ENCODE measurements at regions not wholly inside any gene's neighbourhood (a gene's known extent, or its start where the extent isn't known, plus 50 kb on each side); places are given as distances from the start of the nearest gene placed in this dataset.

DNA sequence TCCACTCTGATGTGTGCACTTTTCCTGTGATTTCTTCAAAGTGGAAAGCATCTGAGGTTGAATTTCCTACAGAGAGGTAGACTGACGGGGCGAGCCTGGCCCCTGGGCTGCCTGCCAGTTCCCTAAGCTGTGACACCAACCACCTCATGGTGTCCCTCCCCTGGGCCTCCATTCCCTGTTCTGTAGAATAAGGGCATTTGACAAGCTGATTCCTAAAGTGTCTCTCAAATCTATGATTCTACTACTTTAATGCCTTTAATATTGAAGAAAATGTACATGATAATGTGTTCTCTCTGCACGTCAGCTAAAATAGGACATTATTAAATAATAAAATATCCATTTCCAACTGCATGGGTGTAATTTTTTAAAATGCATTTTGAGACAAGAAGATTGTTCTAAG lies 105.1 kb downstream of the SEC61G start:
- no peak overlapping the region for H2AFZ ChIP-seq (ENCODE audit: low read length)
- no peaks in the 10 kb centered on the region for H3K4me1 ChIP-seq (replicated peaks in 1 of 4; ENCODE audit: control insufficient read depth in 3 of 4, insufficient read depth in 4 of 4, low read length in 3 of 4)
- no peak overlapping the region for H3K9ac ChIP-seq (replicated peaks in 1 of 4; ENCODE audit: extremely low read depth in 1 of 4, low read depth in 3 of 4, low read length in 3 of 4)
- no peaks in the 10 kb centered on the region for H3K36me3 ChIP-seq (ENCODE audit: control insufficient read depth in 2 of 4, insufficient read depth in 4 of 4, low read length in 3 of 4)
- no peak overlapping the region for H3K27ac ChIP-seq (ENCODE audit: low read depth, low read length)
- no peak overlapping the region for H3K18ac ChIP-seq (ENCODE audit: extremely low read depth, low read length)
- H4K20me1 ChIP-seq (replicated peaks in 1 of 2; ENCODE audit: control insufficient read depth in 1 of 2, insufficient read depth in 2 of 2, low read length in 2 of 2): no peaks in the 10 kb centered on the region
- no peak overlapping the region for H2BK15ac ChIP-seq (ENCODE audit: low read length)
- H3K79me2 ChIP-seq (ENCODE audit: control insufficient read depth in 1 of 2, insufficient read depth in 2 of 2, low read length in 2 of 2): no peaks in the 10 kb centered on the region
- no peak overlapping the region for H2BK12ac ChIP-seq (ENCODE audit: low read depth, low read length)
- no peak overlapping the region for H3K14ac ChIP-seq (ENCODE audit: insufficient read length)
- FAIRE-seq (no peak), DNase-seq (ENCODE audit: low read depth in 1 of 2, low spot score in 2 of 2) (no peak)
- no peaks in the 10 kb centered on the region for H3K23me2 ChIP-seq (ENCODE audit: low read depth, low read length)
- no peak overlapping the region for H3K4me2 ChIP-seq (ENCODE audit: insufficient read depth in 1 of 2, low read depth in 2 of 2, low read length in 2 of 2)
- CTCF ChIA-PET (ENCODE audit: partially characterized antibody): no interaction called here
- no peak overlapping the region for H2BK20ac ChIP-seq (ENCODE audit: low read length)
- 90% methylated on average over 3 of the region's 3 CpGs; no CpG with 5 or more reads in 1 of the 2 experiments for WGBS, 2 experiments (ENCODE audit: extremely low coverage in 1 of 2, insufficient coverage in 1 of 2, insufficient read length in 1 of 2, insufficient replicate concordance in 2 of 2, low coverage in 1 of 2, low lambda C conversion rate in 2 of 2, missing lambda C conversion rate in 1 of 2)
- no peaks in the 10 kb centered on the region; a peak in 1 of 7 replicates for H3K27me3 ChIP-seq (replicated peaks in 1 of 4; ENCODE audit: control insufficient read depth in 3 of 4, extremely low read depth in 1 of 4, insufficient read depth in 3 of 4, low read length in 3 of 4)
- no peak overlapping the region for H2AK5ac ChIP-seq (ENCODE audit: low read depth, low read length)
- no peak overlapping the region for H3K4ac ChIP-seq (replicated peaks; ENCODE audit: insufficient read length, low read depth, low read length)
- H4K91ac ChIP-seq (replicated peaks; ENCODE audit: insufficient read length, low read length): no peak overlapping the region
- POLR2A ChIA-PET (ENCODE audit: partially characterized antibody): no interaction called here
- no peaks in the 10 kb centered on the region for H3K9me3 ChIP-seq (ENCODE audit: insufficient read depth in 2 of 2, low read depth in 1 of 2, low read length in 1 of 2)
- no peak overlapping the region for H3K56ac ChIP-seq (replicated peaks; ENCODE audit: insufficient read length, low read depth, low read length)
- H2BK5ac ChIP-seq (ENCODE audit: low read depth, low read length): no peak overlapping the region
- no peak overlapping the region for H2BK120ac ChIP-seq (replicated peaks; ENCODE audit: low read depth, low read length)
- no peak overlapping the region for H4K5ac ChIP-seq (ENCODE audit: insufficient read length, low read depth, low read length)
- no peak overlapping the region for H4K8ac ChIP-seq (ENCODE audit: extremely low read depth, insufficient read depth, low read length)
- no peaks in the 10 kb centered on the region for H3K79me1 ChIP-seq (ENCODE audit: low read depth, low read length)
- no peak overlapping the region for H3K23ac ChIP-seq (ENCODE audit: insufficient read length)
- no peak overlapping the region for H3K4me3 ChIP-seq (ENCODE audit: extremely low read depth in 1 of 4, insufficient read depth in 2 of 4, low read depth in 3 of 4, low read length in 4 of 4)
- TF ChIP-seq, protein P1, sequence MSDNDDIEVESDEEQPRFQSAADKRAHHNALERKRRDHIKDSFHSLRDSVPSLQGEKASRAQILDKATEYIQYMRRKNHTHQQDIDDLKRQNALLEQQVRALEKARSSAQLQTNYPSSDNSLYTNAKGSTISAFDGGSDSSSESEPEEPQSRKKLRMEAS (IDR thresholded peaks at IDR 0.05): no peak
- TF ChIP-seq NRF1 (IDR thresholded peaks at IDR 0.05; ENCODE audit: low read depth, low read length) (no peak), SRF (IDR thresholded peaks at IDR 0.05; ENCODE audit: low read depth, low read length) (no peak), NANOG (IDR thresholded peaks at IDR 0.05; ENCODE audit: insufficient read depth, low read depth, low read length, poor library complexity, severe bottlenecking) (no peak), ASH2L (IDR thresholded peaks at IDR 0.05; ENCODE audit: low read length) (no peak)
